Spleen (tissue), 11 donors: ENCODE measurements at regions not wholly inside any gene's neighbourhood (a gene's known extent, or its start where the extent isn't known, plus 50 kb on each side); places are given as distances from the start of the nearest gene placed in this dataset.

Experiments used
- DNase-seq: peaks from one replicate; pipeline ENCODE4 v3.0.0-alpha.2; 2020
- H3K27ac ChIP-seq, 8 donors: fragments of 200-600 bp; sonication (generic) in 7 of 8; 1 replicate in 4 of 8; 2 replicates in 4 of 8; pipeline versions ENCODE4 v1.5.0 to v1.8.0; 2016 to 2021; ENCODE audit warnings: inconsistent platforms in 4 of 8, mild to moderate bottlenecking in 4 of 8, moderate library complexity in 1 of 8
- H3K27me3 ChIP-seq, 7 donors: fragments of 200-600 bp; sonication (generic) in 6 of 7; replicated peaks in 1 of 7; 1 replicate in 4 of 7; 2 replicates in 3 of 7; pipeline versions ENCODE4 v1.5.0 to v1.8.0; 2016 to 2021; ENCODE audit warnings: inconsistent platforms in 3 of 7, mild to moderate bottlenecking in 1 of 7
- H3K36me3 ChIP-seq, 6 donors: fragments of 200-600 bp; sonication (generic) in 5 of 6; 1 replicate in 4 of 6; 2 replicates in 2 of 6; pipeline versions ENCODE4 v1.5.0 to v1.8.0; 2016 to 2021; ENCODE audit warnings: inconsistent platforms in 2 of 6
- H3K4me1 ChIP-seq, 6 donors: fragments of 200-600 bp; sonication (generic) in 5 of 6; 1 replicate in 3 of 6; 2 replicates in 3 of 6; pipeline versions ENCODE4 v1.5.0 to v1.8.0; 2016 to 2021; ENCODE audit warnings: inconsistent platforms in 3 of 6
- H3K4me3 ChIP-seq, 8 donors: fragments of 200-600 bp; sonication (generic) in 7 of 8; 1 replicate in 4 of 8; 2 replicates in 4 of 8; pipeline versions ENCODE4 v1.5.0 to v1.8.0; 2016 to 2021; ENCODE audit warnings: inconsistent platforms in 4 of 8, mild to moderate bottlenecking in 4 of 8, moderate library complexity in 2 of 8
- H3K9me3 ChIP-seq, 8 donors: fragments of 200-600 bp; sonication (generic) in 7 of 8; 1 replicate in 4 of 8; 2 replicates in 4 of 8; pipeline versions ENCODE4 v1.5.0 to v1.8.0; 2016 to 2021; ENCODE audit warnings: inconsistent platforms in 4 of 8
- POLR2A ChIP-seq, 3 donors: fragments of 450-650 bp; IDR thresholded peaks; one replicate each; pipeline ENCODE4 v1.5.1; 2017; ENCODE audit warnings: antibody characterized with exemption in 3 of 3, mild to moderate bottlenecking in 1 of 3
- POLR2AphosphoS5 ChIP-seq, 3 donors: sonication (generic); formaldehyde crosslinking; IDR thresholded peaks; one replicate each; pipeline ENCODE4 v1.5.1; 2017; ENCODE audit warnings: antibody characterized with exemption in 3 of 3
- WGBS, 5 donors: extraction: QIAGEN DNeasy Blood & Tissue Kit in 3 of 5; methylation state at CpG; one replicate each; pipeline versions ENCODE4 v1.1.5 to v1.1.7; 2013 to 2018; 5-methylcytosine and 5-hydroxymethylcytosine counted together
- intact Hi-C: fragments of 100-400 bp; cut with DNase I; formaldehyde crosslinking; loops from one replicate; pipeline ENCODE4 v1.15.0; 2023; ENCODE audit warnings: low total_unique reads
- TF ChIP-seq, protein P1 (sequence below), 11 experiments: fragments of 200-600 bp in 7 of 11; fragments of 450-650 bp in 4 of 11; sonication (generic) in 4 of 11; IDR thresholded peaks in 8 of 11; conservative IDR thresholded peaks in 3 of 11; 1 replicate in 7 of 11; 2 replicates in 4 of 11; pipeline versions ENCODE4 v1.4.0 to v1.8.0; 2016 to 2021; ENCODE audit warnings: antibody characterized with exemption in 11 of 11, inconsistent platforms in 4 of 11, mild to moderate bottlenecking in 1 of 11
- donor health status: healthy with polysubstance abuse.
- donor health status: DM: no; HTN: no; CAD: no; lungs with moderate emphysema.
- donor health status: DM: no; HTN: no; CAD: no.
- donor health status: Bipolar disorder and iron deficiency.
- donor health status: healthy.
- donor health status: DM: no; HTN: no; CAD: no.
- donor health status: DM: yes; HTN: yes; CAD: no.

DNA sequence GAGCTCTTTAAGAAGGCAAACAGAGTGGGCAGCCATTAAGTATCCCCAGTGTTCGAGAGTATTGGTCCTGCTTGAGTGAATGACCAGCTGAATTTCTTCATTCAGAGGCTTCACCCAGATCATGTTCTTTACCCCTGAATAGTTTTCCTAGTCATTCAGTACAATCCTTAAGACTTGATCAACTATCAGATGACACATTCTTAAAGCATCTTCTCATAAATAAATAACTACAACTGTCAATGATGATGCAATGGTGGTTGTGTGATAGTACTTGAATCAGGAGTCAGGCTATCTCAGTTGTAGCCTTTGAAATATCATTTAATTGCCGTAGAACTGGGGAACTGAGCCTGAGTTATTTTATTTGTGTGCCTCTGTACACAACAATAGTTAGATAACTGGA lies 416.8 kb upstream of the CCL2 start:
- H3K27me3 ChIP-seq: peaks cover 0 to 30% (median 4%) of the 10 kb centered on the region in 7 donors
- no peak overlapping the region for H3K27ac ChIP-seq
- H3K4me1 ChIP-seq: no peaks in the 10 kb centered on the region
- 63 to 85% (median 75%) methylated on average over 2 of the region's 2 CpGs for WGBS, 5 donors
- intact Hi-C loops: no loop called here
- H3K9me3 ChIP-seq: no peaks in the 10 kb centered on the region
- no peak overlapping the region for H3K4me3 ChIP-seq
- no peaks in the 10 kb centered on the region for H3K36me3 ChIP-seq
- DNase-seq: no peak
- TF ChIP-seq POLR2A (IDR thresholded peaks at IDR 0.05): no peak
- TF ChIP-seq, protein P1, sequence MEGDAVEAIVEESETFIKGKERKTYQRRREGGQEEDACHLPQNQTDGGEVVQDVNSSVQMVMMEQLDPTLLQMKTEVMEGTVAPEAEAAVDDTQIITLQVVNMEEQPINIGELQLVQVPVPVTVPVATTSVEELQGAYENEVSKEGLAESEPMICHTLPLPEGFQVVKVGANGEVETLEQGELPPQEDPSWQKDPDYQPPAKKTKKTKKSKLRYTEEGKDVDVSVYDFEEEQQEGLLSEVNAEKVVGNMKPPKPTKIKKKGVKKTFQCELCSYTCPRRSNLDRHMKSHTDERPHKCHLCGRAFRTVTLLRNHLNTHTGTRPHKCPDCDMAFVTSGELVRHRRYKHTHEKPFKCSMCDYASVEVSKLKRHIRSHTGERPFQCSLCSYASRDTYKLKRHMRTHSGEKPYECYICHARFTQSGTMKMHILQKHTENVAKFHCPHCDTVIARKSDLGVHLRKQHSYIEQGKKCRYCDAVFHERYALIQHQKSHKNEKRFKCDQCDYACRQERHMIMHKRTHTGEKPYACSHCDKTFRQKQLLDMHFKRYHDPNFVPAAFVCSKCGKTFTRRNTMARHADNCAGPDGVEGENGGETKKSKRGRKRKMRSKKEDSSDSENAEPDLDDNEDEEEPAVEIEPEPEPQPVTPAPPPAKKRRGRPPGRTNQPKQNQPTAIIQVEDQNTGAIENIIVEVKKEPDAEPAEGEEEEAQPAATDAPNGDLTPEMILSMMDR (IDR thresholded peaks at IDR 0.05 in 8 of 11, conservative IDR thresholded peaks at IDR 0.05 in 3 of 11): no peak
- TF ChIP-seq POLR2AphosphoS5 (IDR thresholded peaks at IDR 0.05): no peak

DNA sequence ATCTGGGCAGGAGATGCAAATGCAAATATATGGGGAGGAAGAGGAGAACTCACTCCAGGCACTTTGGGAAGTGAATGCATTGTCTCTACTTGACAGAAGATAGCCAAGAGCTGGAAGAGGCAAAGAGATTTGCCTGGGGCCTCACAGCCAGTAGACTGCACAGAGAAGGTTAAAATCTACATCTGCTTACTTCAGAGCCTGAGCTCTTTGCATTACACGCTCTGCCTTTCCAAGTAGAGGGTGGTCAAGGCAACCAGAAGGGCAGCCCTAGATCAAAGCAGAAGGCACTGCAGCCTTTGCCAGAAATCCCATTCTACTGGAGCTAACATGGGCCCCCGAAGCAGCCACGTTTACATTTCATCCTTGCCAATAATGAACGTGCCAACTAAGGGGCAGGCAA lies 407.2 kb upstream of the CCL2 start:
- H3K36me3 ChIP-seq: no peaks in the 10 kb centered on the region
- DNase-seq: no peak
- no peak overlapping the region for H3K27ac ChIP-seq
- intact Hi-C loops: no loop called here
- peaks cover 0 to 12% (median 0%) of the 10 kb centered on the region in 7 donors for H3K27me3 ChIP-seq
- no peaks in the 10 kb centered on the region for H3K4me1 ChIP-seq
- no peak overlapping the region for H3K4me3 ChIP-seq
- H3K9me3 ChIP-seq: no peaks in the 10 kb centered on the region
- TF ChIP-seq, protein P1 (IDR thresholded peaks at IDR 0.05 in 8 of 11, conservative IDR thresholded peaks at IDR 0.05 in 3 of 11): no peak
- no peak for TF ChIP-seq POLR2AphosphoS5 (IDR thresholded peaks at IDR 0.05)
- no peak for TF ChIP-seq POLR2A (IDR thresholded peaks at IDR 0.05)
- 32 to 71% (median 54%) methylated on average over 4 of the region's 4 CpGs for WGBS, 5 donors

GRCh38 chr17:33848433-33848832 lies 406.7 kb upstream of the CCL2 start:
- no peak for DNase-seq
- intact Hi-C loops: no loop called here
- Histone ChIP-seq H3K4me3 (no peak overlapping the region), H3K27ac (no peak overlapping the region), H3K27me3 (peaks cover 0 to 18% (median 0%) of the 10 kb centered on the region in 7 donors), H3K9me3 (no peaks in the 10 kb centered on the region), H3K36me3 (no peaks in the 10 kb centered on the region), H3K4me1 (no peaks in the 10 kb centered on the region)
- TF ChIP-seq POLR2AphosphoS5 (IDR thresholded peaks at IDR 0.05) (no peak), POLR2A (IDR thresholded peaks at IDR 0.05) (no peak)
- TF ChIP-seq, protein P1 (IDR thresholded peaks at IDR 0.05 in 8 of 11, conservative IDR thresholded peaks at IDR 0.05 in 3 of 11): no peak
- 82 to 95% (median 88%) methylated on average over 3 of the region's 3 CpGs for WGBS, 5 donors

DNA sequence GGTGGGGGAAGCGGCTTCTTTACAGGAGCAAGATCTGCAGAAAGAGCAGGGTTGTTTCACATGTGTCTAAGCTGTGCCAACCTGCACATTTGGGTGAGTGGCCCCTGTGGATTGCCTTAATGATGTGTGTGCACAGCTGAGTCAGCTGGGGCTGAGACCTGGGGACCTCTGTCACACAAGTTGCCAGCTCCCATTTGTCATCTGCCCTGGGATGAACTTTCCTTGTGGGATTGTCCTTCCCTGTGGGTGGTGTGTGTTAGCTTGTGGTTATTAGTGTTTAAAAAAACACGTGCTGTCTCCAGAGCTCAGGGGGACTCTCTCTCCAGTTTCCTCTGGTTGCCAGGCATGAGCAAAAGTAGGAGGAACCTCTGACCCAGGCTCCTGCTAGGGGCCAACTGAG lies 400.5 kb upstream of the CCL2 start:
- WGBS, 5 donors: 50 to 70% (median 54%) methylated on average over 2 of the region's 2 CpGs
- H3K4me3 ChIP-seq: no peak overlapping the region
- H3K4me1 ChIP-seq: no peaks in the 10 kb centered on the region
- H3K27me3 ChIP-seq: peaks cover 0 to 47% (median 0%) of the 10 kb centered on the region in 7 donors
- TF ChIP-seq, protein P1 (IDR thresholded peaks at IDR 0.05 in 8 of 11, conservative IDR thresholded peaks at IDR 0.05 in 3 of 11): no peak
- TF ChIP-seq POLR2A (IDR thresholded peaks at IDR 0.05): no peak
- no peak for TF ChIP-seq POLR2AphosphoS5 (IDR thresholded peaks at IDR 0.05)
- H3K36me3 ChIP-seq: no peaks in the 10 kb centered on the region
- intact Hi-C loops: no loop called here
- DNase-seq: no peak
- H3K27ac ChIP-seq: no peak overlapping the region
- no peaks in the 10 kb centered on the region for H3K9me3 ChIP-seq
